ENCODE measurements at regions not wholly inside any gene's neighbourhood (a gene's known extent, or its start where the extent isn't known, plus 50 kb on each side); places are given as distances from the start of the nearest gene placed in this dataset.

GRCh38 chr16:35792516-35793285 is 2333.3 kb downstream of the TP53TG3F start:
- H2AFZ ChIP-seq (ENCODE audit: low read length) = no peak overlapping the region
- H3K36me3 ChIP-seq (ENCODE audit: insufficient read depth, low read length) = no peaks in the 10 kb centered on the region
- peaks cover 3% of the 10 kb centered on the region for H3K9me3 ChIP-seq (ENCODE audit: low read depth, low read length)
- DNase-seq (ENCODE audit: insufficient read length, low spot score, missing footprints) = no peak
- H3K4me3 ChIP-seq (ENCODE audit: insufficient read depth, low read length) = no peak overlapping the region
- no peaks in the 10 kb centered on the region for H4K20me1 ChIP-seq (ENCODE audit: insufficient read depth, low read length)
- H3K27ac ChIP-seq (ENCODE audit: low read depth, low read length) = no peak overlapping the region
- H3K4me1 ChIP-seq (ENCODE audit: insufficient read depth, low read length) = no peaks in the 10 kb centered on the region
- no peaks in the 10 kb centered on the region for H3K27me3 ChIP-seq (ENCODE audit: insufficient read depth, low read length)
- no peaks in the 10 kb centered on the region for H3K79me2 ChIP-seq (ENCODE audit: insufficient read depth, low read length)
- TF ChIP-seq, protein P1, sequence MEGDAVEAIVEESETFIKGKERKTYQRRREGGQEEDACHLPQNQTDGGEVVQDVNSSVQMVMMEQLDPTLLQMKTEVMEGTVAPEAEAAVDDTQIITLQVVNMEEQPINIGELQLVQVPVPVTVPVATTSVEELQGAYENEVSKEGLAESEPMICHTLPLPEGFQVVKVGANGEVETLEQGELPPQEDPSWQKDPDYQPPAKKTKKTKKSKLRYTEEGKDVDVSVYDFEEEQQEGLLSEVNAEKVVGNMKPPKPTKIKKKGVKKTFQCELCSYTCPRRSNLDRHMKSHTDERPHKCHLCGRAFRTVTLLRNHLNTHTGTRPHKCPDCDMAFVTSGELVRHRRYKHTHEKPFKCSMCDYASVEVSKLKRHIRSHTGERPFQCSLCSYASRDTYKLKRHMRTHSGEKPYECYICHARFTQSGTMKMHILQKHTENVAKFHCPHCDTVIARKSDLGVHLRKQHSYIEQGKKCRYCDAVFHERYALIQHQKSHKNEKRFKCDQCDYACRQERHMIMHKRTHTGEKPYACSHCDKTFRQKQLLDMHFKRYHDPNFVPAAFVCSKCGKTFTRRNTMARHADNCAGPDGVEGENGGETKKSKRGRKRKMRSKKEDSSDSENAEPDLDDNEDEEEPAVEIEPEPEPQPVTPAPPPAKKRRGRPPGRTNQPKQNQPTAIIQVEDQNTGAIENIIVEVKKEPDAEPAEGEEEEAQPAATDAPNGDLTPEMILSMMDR (IDR thresholded peaks at IDR 0.05; ENCODE audit: extremely low read depth, low read depth, low read length) = no peak
- no peak overlapping the region for H3K4me2 ChIP-seq (ENCODE audit: insufficient read depth, low read length)

DNA sequence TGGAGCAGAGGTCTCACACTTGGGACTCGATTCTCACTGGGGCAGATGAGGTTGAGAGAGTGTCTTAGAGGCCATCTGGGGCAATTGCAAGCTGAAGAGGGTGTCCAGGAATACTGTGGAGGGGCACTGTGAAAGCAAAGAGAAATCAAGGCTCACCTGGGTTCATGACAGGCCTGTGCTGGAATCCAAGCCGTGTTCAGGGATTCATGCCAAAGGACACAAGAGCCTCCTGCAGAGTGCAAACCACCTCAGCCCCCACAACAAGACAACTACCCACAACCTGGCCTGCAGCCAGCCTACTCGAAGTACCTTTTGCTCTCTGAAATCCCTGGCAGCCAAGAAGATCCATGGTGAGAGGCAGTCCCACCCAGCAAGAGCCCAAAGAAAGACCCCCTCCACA is 2334.2 kb downstream of the TP53TG3F start:
- peaks cover 7% of the 10 kb centered on the region for H3K9me3 ChIP-seq (ENCODE audit: low read depth, low read length)
- H3K4me2 ChIP-seq (ENCODE audit: insufficient read depth, low read length) = no peak overlapping the region
- no peaks in the 10 kb centered on the region for H3K4me1 ChIP-seq (ENCODE audit: insufficient read depth, low read length)
- no peak overlapping the region for H2AFZ ChIP-seq (ENCODE audit: low read length)
- H3K79me2 ChIP-seq (ENCODE audit: insufficient read depth, low read length) = no peaks in the 10 kb centered on the region
- no peak overlapping the region for H3K27ac ChIP-seq (ENCODE audit: low read depth, low read length)
- DNase-seq (ENCODE audit: insufficient read length, low spot score, missing footprints) = no peak
- no peak overlapping the region for H3K4me3 ChIP-seq (ENCODE audit: insufficient read depth, low read length)
- H3K36me3 ChIP-seq (ENCODE audit: insufficient read depth, low read length) = no peaks in the 10 kb centered on the region
- H4K20me1 ChIP-seq (ENCODE audit: insufficient read depth, low read length) = no peaks in the 10 kb centered on the region
- H3K27me3 ChIP-seq (ENCODE audit: insufficient read depth, low read length) = no peaks in the 10 kb centered on the region
- TF ChIP-seq, protein P1 (IDR thresholded peaks at IDR 0.05; ENCODE audit: extremely low read depth, low read depth, low read length) = no peak

DNA sequence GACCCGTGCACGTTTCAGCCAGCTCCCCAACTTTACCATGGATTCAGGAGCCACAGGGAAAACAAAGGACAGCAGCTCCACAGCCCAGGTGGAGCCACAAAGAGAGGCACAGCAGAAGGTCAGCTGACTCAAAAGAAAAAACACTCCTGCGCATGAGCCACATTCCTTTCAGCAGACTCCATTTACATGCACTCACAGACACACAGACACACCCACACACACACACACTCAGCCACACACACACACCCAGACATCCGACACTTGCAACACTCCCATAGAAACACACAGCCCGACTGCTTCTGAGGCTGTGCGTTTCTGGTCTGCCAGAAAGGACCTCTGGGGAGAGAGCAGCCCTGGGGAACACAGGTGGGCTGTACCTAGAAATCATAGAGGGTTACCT is 2335.5 kb downstream of the TP53TG3F start:
- Histone ChIP-seq H3K4me3 (ENCODE audit: insufficient read depth, low read length) (no peak overlapping the region), H3K79me2 (ENCODE audit: insufficient read depth, low read length) (no peaks in the 10 kb centered on the region), H2AFZ (ENCODE audit: low read length) (no peak overlapping the region), H3K4me2 (ENCODE audit: insufficient read depth, low read length) (no peak overlapping the region), H3K4me1 (ENCODE audit: insufficient read depth, low read length) (no peaks in the 10 kb centered on the region), H3K36me3 (ENCODE audit: insufficient read depth, low read length) (no peaks in the 10 kb centered on the region), H3K9me3 (ENCODE audit: low read depth, low read length) (peaks cover 7% of the 10 kb centered on the region), H4K20me1 (ENCODE audit: insufficient read depth, low read length) (no peaks in the 10 kb centered on the region), H3K27me3 (ENCODE audit: insufficient read depth, low read length) (no peaks in the 10 kb centered on the region), H3K27ac (ENCODE audit: low read depth, low read length) (no peak overlapping the region)
- no peak for DNase-seq (ENCODE audit: insufficient read length, low spot score, missing footprints)
- TF ChIP-seq, protein P1 (IDR thresholded peaks at IDR 0.05; ENCODE audit: extremely low read depth, low read depth, low read length) = no peak

DNA sequence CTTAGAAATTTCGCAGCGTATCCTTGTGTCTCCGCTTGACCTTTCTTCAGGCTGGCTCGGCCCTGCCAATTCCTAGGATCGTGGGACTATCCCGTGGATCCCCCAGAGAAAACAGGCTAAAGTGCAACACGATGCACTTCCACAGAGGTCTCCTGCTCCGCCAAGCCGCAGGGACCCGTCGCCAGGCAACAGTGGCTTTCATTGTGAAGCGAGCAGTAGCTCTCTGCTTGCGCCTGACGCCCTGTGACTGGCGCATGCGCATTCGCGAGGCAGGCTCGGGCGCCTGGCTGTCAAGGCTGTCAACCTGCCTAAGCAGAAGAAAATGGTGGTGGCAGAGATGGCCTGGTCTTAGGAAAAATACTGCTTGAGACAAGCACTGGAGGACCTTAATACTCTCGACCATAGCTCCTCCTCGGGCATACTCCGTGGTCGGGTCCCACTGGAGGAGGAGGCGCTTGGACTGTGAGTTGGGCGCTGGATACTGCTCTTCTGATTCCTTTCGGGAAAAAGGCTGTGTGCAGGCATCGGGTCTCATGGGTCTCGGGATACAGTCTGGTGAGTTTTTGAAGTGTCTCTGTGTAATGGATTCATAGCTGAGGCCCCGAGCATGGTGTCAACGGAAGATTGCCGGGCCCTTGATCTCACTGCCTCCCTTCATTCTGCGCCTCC is 2336.1 kb downstream of the TP53TG3F start:
- Histone ChIP-seq H3K27ac (ENCODE audit: low read depth, low read length) (no peak overlapping the region), H3K4me1 (ENCODE audit: insufficient read depth, low read length) (no peaks in the 10 kb centered on the region), H4K20me1 (ENCODE audit: insufficient read depth, low read length) (no peaks in the 10 kb centered on the region), H2AFZ (ENCODE audit: low read length) (no peak overlapping the region), H3K4me3 (ENCODE audit: insufficient read depth, low read length) (no peak overlapping the region), H3K27me3 (ENCODE audit: insufficient read depth, low read length) (no peaks in the 10 kb centered on the region), H3K36me3 (ENCODE audit: insufficient read depth, low read length) (no peaks in the 10 kb centered on the region), H3K4me2 (ENCODE audit: insufficient read depth, low read length) (no peak overlapping the region), H3K9me3 (ENCODE audit: low read depth, low read length) (peaks cover 7% of the 10 kb centered on the region), H3K79me2 (ENCODE audit: insufficient read depth, low read length) (no peaks in the 10 kb centered on the region)
- TF ChIP-seq, protein P1 (IDR thresholded peaks at IDR 0.05; ENCODE audit: extremely low read depth, low read depth, low read length) = no peak
- no peak for DNase-seq (ENCODE audit: insufficient read length, low spot score, missing footprints)

All from osteoblast (primary cell).